Kidney (tissue), 13 donors: ENCODE measurements at regions not wholly inside any gene's neighbourhood (a gene's known extent, or its start where the extent isn't known, plus 50 kb on each side); places are given as distances from the start of the nearest gene placed in this dataset.
"Not testable (repeated sequence)": the region's sequence is repeated elsewhere in the genome, so short reads cannot be mapped to it uniquely, and the experiment has no call there.

Experiments used
- DNase-seq, 5 donors: peaks; one replicate each; pipeline ENCODE4 v3.0.0-alpha.2; 2013 to 2020
- FAIRE-seq: peaks from 2 replicates; lab custom pipeline; 2012; peaks lifted over from hg19 to GRCh38; lab: Jason Lieb, UNC
- H3K27ac ChIP-seq, 2 donors: one replicate each; pipeline ENCODE4 v1.7.0; 2013; ENCODE audit warnings: low read depth in 2 of 2, low read length in 2 of 2, inconsistent platforms in 1 of 2
- H3K27me3 ChIP-seq: one replicate; pipeline ENCODE4 v1.7.1; 2013; ENCODE audit warnings: low read length, inconsistent platforms; ENCODE audit not compliant: control insufficient read depth, insufficient read depth
- H3K36me3 ChIP-seq, 3 donors: one replicate each; pipeline versions ENCODE4 v1.7.0 to v1.7.1; 2013; ENCODE audit warnings: low read length in 3 of 3, control low read depth in 1 of 3, inconsistent platforms in 1 of 3; ENCODE audit not compliant: insufficient read depth in 3 of 3, control insufficient read depth in 2 of 3
- H3K4me1 ChIP-seq, 3 donors: one replicate each; pipeline versions ENCODE4 v1.7.0 to v1.7.1; 2013; ENCODE audit warnings: low read length in 3 of 3, inconsistent platforms in 1 of 3, low read depth in 1 of 3; ENCODE audit not compliant: control insufficient read depth in 2 of 3, insufficient read depth in 2 of 3
- H3K4me3 ChIP-seq, 3 donors: one replicate each; pipeline versions ENCODE4 v1.7.0 to v1.8.1; 2013; ENCODE audit warnings: low read length in 3 of 3, control low read depth in 1 of 3, inconsistent platforms in 1 of 3
- H3K9ac ChIP-seq, 3 donors: one replicate each; pipeline versions ENCODE4 v1.7.0 to v1.7.1; 2013; ENCODE audit warnings: low read length in 3 of 3, control low read depth in 1 of 3, inconsistent platforms in 1 of 3
- H3K9me3 ChIP-seq, 3 donors: one replicate each; pipeline versions ENCODE4 v1.7.0 to v1.7.1; 2013; ENCODE audit warnings: low read length in 3 of 3, control low read depth in 1 of 3, inconsistent platforms in 1 of 3; ENCODE audit not compliant: control insufficient read depth in 2 of 3, insufficient read depth in 1 of 3
- intact Hi-C: fragments of 100-400 bp; cut with DNase I; formaldehyde crosslinking; loops from one replicate; pipeline ENCODE4 v1.11.1; 2022
- TF ChIP-seq, protein P1 (sequence below): IDR thresholded peaks from 3 replicates; pipeline ENCODE4 v1.5.1; 2012; ENCODE audit warnings: mild to moderate bottlenecking, moderate library complexity, borderline replicate concordance; ENCODE audit not compliant: insufficient read depth; ENCODE audit errors: extremely low read depth
- donor health status: control.
- donor health status: control.
- donor health status: control.
- donor health status: control.
- donor health status: control.
- donor health status: DM: yes; HTN: yes; CAD: no.
- donor health status: Normal renal cell carcinoma (clear cell type).

DNA sequence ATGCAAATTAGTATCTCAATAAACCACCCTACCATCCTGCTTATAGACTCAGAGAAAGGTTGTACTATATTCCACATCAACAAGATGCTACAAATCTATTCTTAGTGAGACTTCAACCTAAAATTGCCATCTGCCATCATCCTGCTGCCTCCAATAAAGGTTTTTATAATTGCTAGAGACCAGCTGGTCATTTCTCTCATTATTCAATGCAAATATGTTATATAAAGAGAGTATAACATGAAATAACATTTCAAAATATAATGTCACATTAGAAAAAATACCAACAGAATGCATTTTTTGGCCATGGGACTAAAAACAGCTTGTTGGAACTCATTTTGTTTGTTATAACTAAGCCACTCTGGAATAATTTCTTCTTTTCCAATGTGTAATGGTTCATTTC is 247.3 kb downstream of the LRIG3 start:
- no peaks in the 10 kb centered on the region for H3K36me3 ChIP-seq
- no peak for DNase-seq
- intact Hi-C loops = no loop called here
- no peak overlapping the region for H3K4me3 ChIP-seq
- no peak overlapping the region for H3K9ac ChIP-seq
- no peaks in the 10 kb centered on the region for H3K27me3 ChIP-seq
- H3K27ac ChIP-seq = no peak overlapping the region
- TF ChIP-seq, protein P1, sequence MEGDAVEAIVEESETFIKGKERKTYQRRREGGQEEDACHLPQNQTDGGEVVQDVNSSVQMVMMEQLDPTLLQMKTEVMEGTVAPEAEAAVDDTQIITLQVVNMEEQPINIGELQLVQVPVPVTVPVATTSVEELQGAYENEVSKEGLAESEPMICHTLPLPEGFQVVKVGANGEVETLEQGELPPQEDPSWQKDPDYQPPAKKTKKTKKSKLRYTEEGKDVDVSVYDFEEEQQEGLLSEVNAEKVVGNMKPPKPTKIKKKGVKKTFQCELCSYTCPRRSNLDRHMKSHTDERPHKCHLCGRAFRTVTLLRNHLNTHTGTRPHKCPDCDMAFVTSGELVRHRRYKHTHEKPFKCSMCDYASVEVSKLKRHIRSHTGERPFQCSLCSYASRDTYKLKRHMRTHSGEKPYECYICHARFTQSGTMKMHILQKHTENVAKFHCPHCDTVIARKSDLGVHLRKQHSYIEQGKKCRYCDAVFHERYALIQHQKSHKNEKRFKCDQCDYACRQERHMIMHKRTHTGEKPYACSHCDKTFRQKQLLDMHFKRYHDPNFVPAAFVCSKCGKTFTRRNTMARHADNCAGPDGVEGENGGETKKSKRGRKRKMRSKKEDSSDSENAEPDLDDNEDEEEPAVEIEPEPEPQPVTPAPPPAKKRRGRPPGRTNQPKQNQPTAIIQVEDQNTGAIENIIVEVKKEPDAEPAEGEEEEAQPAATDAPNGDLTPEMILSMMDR = no peak
- no peak for FAIRE-seq
- no peaks in the 10 kb centered on the region for H3K9me3 ChIP-seq
- no peaks in the 10 kb centered on the region for H3K4me1 ChIP-seq

DNA sequence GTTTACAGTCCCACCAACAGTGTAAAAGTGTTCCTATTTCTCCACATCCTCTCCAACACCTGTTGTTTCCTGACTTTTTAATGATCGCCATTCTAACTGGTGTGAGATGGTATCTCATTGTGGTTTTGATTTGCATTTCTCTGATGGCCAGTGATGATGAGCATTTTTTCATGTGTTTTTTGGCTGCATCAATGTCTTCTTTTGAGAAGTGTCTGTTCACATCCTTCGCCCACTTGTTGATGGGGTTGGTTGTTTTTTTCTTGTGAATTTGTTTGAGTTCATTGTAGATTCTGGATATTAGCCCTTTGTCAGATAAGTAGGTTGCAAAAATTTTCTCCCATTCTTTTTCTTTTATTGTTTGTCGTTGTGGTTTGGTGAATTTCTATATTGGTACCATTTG is 242.5 kb downstream of the LRIG3 start:
- intact Hi-C loops = not testable (repeated sequence)

DNA sequence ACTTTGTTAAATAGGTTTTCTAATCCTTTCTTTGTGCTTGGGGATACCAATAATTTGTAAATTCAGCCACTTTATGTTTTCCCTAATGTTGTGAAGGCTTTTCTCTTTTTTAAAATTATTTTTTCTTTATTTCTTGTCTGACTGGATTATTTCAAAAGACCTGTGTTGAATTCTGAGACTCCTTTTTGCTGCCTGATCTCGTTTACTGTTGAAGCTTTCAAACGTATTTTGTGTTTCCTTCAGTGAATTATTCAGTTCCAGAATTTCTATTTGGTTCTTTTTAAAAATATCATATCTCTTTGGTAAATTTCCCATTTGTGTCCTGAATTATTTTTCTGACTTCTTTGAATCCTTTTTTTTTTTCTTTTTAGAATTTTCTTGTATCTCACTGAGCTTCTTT is 241.6 kb downstream of the LRIG3 start:
- FAIRE-seq (no peak), DNase-seq (no peak)
- H3K36me3 ChIP-seq = no peaks in the 10 kb centered on the region
- H3K9me3 ChIP-seq = peaks cover 0 to 3% (median 0%) of the 10 kb centered on the region in 3 donors
- H3K27ac ChIP-seq = no peak overlapping the region
- no peaks in the 10 kb centered on the region for H3K27me3 ChIP-seq
- no peak overlapping the region for H3K4me3 ChIP-seq
- intact Hi-C loops = no loop called here
- no peak overlapping the region for H3K9ac ChIP-seq
- TF ChIP-seq, protein P1 = no peak
- H3K4me1 ChIP-seq = no peaks in the 10 kb centered on the region

More for the DNA sequence above, 242.5 kb downstream of the LRIG3 start:
- H3K4me1 ChIP-seq, H3K4me3 ChIP-seq, H3K27ac ChIP-seq, H3K36me3 ChIP-seq, DNase-seq, H3K9ac ChIP-seq, H3K9me3 ChIP-seq, FAIRE-seq, H3K27me3 ChIP-seq: not testable (repeated sequence)

DNA sequence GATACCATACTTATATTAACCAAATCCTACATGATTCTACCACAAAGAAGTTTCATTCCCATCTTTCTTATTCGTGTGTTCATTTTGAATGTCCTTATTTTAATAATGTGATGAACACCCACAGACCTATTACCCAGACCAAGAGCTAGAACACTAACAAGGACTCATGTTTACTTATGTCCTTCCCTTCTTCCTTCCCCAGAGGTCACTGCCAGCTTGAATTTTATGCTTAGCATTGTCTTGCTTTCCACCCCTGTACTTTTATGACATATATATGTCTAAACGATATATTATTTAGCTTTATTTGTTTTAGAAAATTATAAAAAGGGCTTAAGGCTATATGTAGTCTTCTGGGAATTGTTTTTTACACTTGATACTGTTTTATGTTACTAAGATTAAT is 238.6 kb downstream of the LRIG3 start:
- FAIRE-seq (no peak), DNase-seq (no peak)
- Histone ChIP-seq H3K36me3 (no peaks in the 10 kb centered on the region), H3K9me3 (peaks cover 0 to 3% (median 0%) of the 10 kb centered on the region in 3 donors), H3K27ac (no peak overlapping the region), H3K4me1 (no peaks in the 10 kb centered on the region), H3K9ac (no peak overlapping the region), H3K4me3 (no peak overlapping the region), H3K27me3 (no peaks in the 10 kb centered on the region)
- TF ChIP-seq, protein P1 = no peak
- intact Hi-C loops = no loop called here
